Stimulated activated naive CD4-positive, alpha-beta T cell (primary cell): ENCODE measurements at regions not wholly inside any gene's neighbourhood (a gene's known extent, or its start where the extent isn't known, plus 50 kb on each side); places are given as distances from the start of the nearest gene placed in this dataset.

Experiments
- DNase-seq, 6 experiments: peaks; one replicate each; lab custom pipeline; 2025; lab: John Stamatoyannopoulos, UW

DNA sequence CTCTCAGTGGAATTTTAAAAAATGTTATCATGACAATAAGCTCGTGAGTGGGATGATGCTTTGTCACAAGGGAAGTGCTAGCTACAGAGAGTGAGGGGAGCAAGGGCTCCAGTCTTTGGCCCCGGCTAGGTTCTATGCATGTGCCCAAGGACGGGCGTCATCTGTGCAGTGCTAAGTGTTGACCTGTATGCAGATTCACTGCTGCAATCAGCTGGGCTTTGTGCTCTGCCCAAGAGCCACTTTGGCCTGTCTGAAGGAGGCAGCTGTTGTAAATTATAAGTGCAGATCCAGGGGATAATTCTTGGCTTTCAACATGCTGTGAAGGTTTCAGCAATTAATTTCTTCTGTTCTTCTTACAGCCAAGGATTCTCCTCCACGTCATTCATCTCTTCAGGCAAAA is 268.6 kb downstream of the PSAT1 start:
- no peak for DNase-seq

GRCh38 chr9:78566521-78566920 is 269.6 kb downstream of the PSAT1 start:
- no peak for DNase-seq

GRCh38 chr9:78566948-78567675 is 270.2 kb downstream of the PSAT1 start:
- DNase-seq: no peak

GRCh38 chr9:78567693-78568092 is 270.8 kb downstream of the PSAT1 start:
- DNase-seq: no peak

- DNase-seq: no peak
Measured at GRCh38 chr9:78568774-78569173, 271.8 kb downstream of the PSAT1 start.

DNA sequence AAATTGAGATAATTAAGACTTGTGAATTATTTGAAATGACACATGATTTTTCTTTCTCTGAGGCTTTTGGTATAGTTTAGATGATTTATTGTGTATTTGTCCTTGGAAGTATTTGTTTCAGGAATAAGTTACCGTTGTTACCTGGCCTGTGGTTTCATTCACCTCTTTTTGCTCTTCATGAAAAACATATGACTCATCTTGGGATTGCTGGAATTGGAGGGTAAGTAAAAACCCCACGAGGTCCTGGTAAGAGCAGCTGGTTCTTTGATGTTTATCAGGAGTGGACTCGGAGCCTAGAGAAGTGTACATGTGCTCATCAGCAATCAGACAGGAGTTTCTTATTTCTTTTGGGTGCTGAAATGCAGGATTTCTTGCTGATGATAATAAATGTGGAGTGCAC is 275.3 kb downstream of the PSAT1 start:
- DNase-seq: no peak

DNA sequence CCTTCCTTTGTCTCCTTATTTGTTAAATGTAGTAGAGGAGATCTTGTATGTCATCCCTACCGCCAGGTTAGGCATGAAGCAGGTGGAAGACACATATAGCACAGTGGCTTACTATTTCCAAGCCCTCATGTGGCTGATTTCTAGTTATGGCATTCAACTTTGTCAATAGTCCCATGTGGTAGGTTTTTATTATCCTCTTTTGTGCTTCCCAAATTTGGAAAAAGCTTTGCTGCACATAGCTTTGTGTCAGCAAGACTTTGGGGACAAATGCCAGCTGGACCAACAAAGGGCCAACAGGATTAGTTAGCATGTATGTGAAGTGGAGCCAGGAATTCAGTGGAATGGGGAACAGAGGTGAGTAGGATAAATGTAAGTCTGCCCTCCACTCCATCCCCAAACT is 276.3 kb downstream of the PSAT1 start:
- no peak for DNase-seq

- no peak for DNase-seq
Measured at GRCh38 chr9:78573669-78574068, 276.7 kb downstream of the PSAT1 start.

DNA sequence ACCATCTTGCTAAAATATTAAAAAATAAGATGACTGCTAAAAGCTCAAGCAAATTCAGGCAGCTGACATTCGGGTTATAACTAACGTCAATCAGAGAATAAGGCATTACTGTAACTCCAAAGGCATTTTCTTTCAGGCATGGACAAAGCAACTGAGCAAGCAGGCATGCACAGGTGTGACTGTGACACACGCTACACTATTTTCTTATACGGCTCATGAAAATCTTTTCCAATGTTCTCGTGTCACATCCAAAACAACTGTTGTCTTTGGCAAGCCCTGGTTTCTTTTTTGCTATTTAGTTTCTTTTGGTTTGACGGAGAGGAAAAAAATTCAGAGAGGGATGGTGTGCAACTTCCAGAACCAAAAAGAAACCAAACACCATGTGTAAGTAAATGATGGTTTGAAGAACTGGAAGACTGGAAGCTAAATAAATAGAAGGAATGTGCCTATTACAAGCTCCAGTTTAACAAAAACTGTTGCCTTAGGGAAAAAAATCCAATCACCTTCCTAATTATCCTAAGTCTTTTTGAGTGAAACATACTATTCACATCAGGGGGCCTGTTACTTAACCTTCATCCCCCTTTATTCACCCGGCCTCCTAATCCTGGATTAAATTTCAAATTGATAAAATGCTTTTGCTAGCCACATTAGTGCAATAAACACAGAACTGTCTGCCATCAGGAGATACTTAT is 277.6 kb downstream of the PSAT1 start:
- DNase-seq: no peak

DNA sequence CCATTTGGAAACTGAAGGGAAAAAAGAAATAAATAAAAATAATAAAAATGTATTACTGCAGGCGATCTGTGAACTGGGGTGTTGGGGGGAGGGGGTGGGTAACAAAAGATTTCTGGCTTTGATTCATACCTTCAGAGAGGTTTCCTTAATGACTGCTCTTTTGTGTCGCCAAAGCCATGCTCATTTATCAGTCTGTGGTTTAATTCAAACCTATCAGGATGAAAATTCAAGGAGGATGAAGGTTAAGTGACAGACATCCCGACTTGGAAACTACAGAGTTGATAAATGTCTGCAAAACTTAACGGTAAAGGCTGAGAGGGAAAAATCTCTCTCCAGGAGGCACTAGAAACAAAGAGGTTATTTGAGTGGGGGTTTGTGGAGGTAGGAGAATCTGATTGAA is 278.2 kb downstream of the PSAT1 start:
- no peak for DNase-seq

- DNase-seq: no peak
Measured at GRCh38 chr9:78575771-78576170, 278.8 kb downstream of the PSAT1 start.

GRCh38 chr9:78577156-78577906 is 280.4 kb downstream of the PSAT1 start:
- DNase-seq: no peak

- no peak for DNase-seq
Measured at GRCh38 chr9:78578072-78578471, 281.1 kb downstream of the PSAT1 start.

DNA sequence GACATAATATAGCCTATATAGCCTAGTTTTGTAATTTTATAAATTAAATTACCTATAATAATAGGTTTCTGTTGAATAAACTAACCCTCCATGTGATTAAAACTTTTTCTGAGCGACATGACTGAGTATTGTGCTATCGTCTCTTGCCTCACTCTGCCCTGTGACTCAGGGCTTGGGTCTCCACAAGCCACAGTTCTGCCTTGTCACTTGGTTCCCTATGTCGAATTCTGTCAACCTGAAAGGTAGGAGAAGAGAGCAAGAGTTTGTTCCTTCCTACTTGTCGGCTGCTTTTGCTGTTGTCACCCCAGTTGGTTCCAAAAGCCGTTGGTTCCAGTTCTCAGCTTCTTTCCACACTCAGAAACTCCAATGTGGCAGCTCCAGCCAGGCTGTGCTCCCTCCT is 285.9 kb downstream of the PSAT1 start:
- no peak for DNase-seq

DNA sequence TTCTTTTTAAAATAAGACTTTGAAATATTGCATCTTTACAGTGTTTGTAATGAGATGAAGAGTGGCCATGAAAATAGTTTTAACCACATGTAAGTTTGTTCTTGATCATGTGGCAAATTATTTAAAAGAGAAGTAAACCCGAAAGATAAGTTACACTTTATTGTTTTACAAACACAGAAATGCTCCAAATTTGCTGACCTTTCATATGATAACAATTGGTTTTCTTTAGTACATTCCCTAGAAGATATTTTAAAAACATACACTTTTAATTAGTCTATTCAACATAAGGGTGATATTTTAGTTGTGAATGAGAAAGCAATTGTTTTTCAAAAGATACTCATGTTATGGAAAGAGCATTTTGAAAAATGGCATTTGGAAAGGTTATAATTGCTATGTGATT is 287.7 kb downstream of the PSAT1 start:
- no peak for DNase-seq

DNA sequence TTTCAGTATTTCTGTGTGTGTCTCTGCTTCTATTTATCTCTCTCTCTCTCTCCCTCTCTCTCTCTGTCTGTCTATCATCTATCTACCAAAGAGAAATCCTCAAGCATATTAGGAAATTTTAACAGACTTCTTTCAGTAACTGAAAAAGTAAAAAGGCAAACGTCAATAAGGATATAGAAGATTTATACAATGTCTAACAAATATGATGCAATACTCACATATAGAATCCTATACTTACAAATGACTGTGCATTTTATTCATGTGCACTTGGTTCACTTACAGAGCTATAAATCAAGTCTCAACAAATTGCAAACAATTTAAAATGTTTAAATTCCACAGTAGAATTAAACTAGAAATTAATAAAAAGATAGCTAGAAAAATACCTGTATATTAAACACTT is 289.0 kb downstream of the PSAT1 start:
- DNase-seq: no peak

- DNase-seq: no peak
Measured at GRCh38 chr9:78590068-78590467, 293.1 kb downstream of the PSAT1 start.

DNA sequence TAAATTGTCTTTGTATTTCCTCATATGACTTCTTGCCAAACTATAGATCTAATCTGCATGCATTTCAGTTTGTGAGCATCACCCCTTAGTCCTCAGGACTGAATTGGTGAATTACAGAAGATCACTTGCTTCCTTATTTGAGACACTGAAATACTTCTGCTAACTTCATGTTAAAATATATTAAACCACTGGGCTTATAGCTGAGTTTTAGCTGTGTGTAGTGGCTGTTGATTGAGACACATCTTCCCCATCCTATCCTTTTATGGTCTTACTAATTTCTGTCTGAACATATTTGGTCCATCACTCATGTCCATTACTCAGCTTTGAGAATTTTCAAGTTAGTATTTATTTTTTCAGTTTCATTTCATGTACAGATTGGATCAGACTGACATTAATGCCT is 295.9 kb downstream of the PSAT1 start:
- DNase-seq: no peak

GRCh38 chr9:78595200-78595945 is 298.4 kb downstream of the PSAT1 start:
- no peak for DNase-seq

GRCh38 chr9:78596346-78596745 is 299.4 kb downstream of the PSAT1 start:
- DNase-seq: no peak

DNA sequence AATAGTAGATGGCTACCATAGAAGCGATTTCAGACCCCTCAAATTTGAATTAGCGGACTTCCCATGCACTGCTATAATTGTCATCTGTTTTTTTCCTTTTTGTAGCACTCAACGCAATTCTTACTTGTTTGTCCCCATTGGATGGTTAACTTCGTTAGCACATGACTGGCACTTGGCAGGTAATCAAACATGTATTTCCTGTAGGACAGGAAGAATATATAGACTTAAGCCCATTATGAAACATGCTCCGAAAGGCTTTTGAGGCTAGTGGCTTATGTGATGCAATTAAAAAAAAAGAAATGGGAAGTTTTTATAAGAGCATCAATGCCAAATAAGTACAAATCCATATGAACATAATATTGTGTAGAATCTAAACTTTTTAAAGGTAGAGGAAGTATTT is 301.2 kb downstream of the PSAT1 start:
- no peak for DNase-seq

- no peak for DNase-seq
Measured at GRCh38 chr9:78599926-78600325, 303.0 kb downstream of the PSAT1 start.
